Endothelial cell of umbilical vein (primary cell): ENCODE measurements at regions not wholly inside any gene's neighbourhood (a gene's known extent, or its start where the extent isn't known, plus 50 kb on each side); places are given as distances from the start of the nearest gene placed in this dataset.

ENCODE experiments used
- BruUV-seq: library from RNA; stranded (reverse); fragments of 400-500 nt; replicated peaks from 2 replicates; lab custom pipeline; 2021; lab: Mats Ljungman, UMichigan
- CTCF ChIA-PET: fragments of 300-600, 350-600 bp; sonication (Branson Sonifier 250); formaldehyde crosslinking; loops from one replicate; lab custom pipeline; 2021; ENCODE audit warnings: antibody characterized with exemption, inconsistent platforms; lab: Charles Lee
- POLR2A ChIA-PET: fragments of 300-600, 350-600 bp; sonication (Branson Sonifier 250); formaldehyde crosslinking; loops from one replicate; lab custom pipeline; 2021; ENCODE audit warnings: antibody characterized with exemption, inconsistent platforms; lab: Charles Lee
- DNase-seq: peaks from one replicate; pipeline ENCODE4 v3.0.0-alpha.2; 2011; ENCODE audit warnings: low read depth, low spot score
- FAIRE-seq: peaks from 2 replicates; lab custom pipeline; 2011; peaks lifted over from hg19 to GRCh38; lab: Jason Lieb, UNC
- H2AFZ ChIP-seq: 2 replicates; pipeline ENCODE4 v1.6.0; 2012; ENCODE audit warnings: low read depth, low read length, control low read depth, inconsistent platforms
- H3K27ac ChIP-seq: 2 replicates; pipeline ENCODE4 v1.5.1; 2011; ENCODE audit warnings: low read depth, mild to moderate bottlenecking, control low read depth, low read length, moderate library complexity; ENCODE audit not compliant: insufficient read depth
- H3K27me3 ChIP-seq, 2 experiments: 2 replicates each; pipeline versions ENCODE4 v1.6.0 to v1.6.1; 2011; ENCODE audit warnings: low read length in 2 of 2, mixed read lengths in 1 of 2; ENCODE audit not compliant: control insufficient read depth in 2 of 2, insufficient read depth in 2 of 2
- H3K36me3 ChIP-seq, 2 experiments: 2 replicates in 1 of 2; 3 replicates in 1 of 2; pipeline ENCODE4 v1.5.1; 2011; ENCODE audit warnings: low read length in 2 of 2, mild to moderate bottlenecking in 1 of 2, moderate library complexity in 1 of 2; ENCODE audit not compliant: control insufficient read depth in 2 of 2, insufficient read depth in 2 of 2; ENCODE audit errors: extremely low read depth in 1 of 2
- H3K4me1 ChIP-seq: 3 replicates; pipeline ENCODE4 v1.5.1; 2011; ENCODE audit warnings: mild to moderate bottlenecking, low read length; ENCODE audit not compliant: control insufficient read depth, insufficient read depth; ENCODE audit errors: extremely low read depth
- H3K4me2 ChIP-seq: 2 replicates; pipeline ENCODE4 v1.6.1; 2011; ENCODE audit warnings: low read length, control low read depth, mixed read lengths; ENCODE audit not compliant: insufficient read depth
- H3K4me3 ChIP-seq, 3 experiments: fragments of 200-600 bp in 1 of 3; sonication (generic), shearing (Covaris generic) in 1 of 3; replicated peaks in 1 of 3; 2 replicates each; pipeline ENCODE4 v1.5.1; 2011 to 2016; ENCODE audit warnings: control low read depth in 3 of 3, low read length in 3 of 3, mild to moderate bottlenecking in 2 of 3, inconsistent platforms in 1 of 3, low read depth in 1 of 3, moderate library complexity in 1 of 3; ENCODE audit not compliant: insufficient read depth in 1 of 3
- H3K79me2 ChIP-seq: 2 replicates; pipeline ENCODE4 v1.6.0; 2012; ENCODE audit warnings: low read length, inconsistent platforms; ENCODE audit not compliant: control insufficient read depth, insufficient read depth
- H3K9ac ChIP-seq: replicated peaks from 2 replicates; pipeline ENCODE3; 2011; ENCODE audit warnings: low read length, control low read depth; ENCODE audit not compliant: insufficient read depth; ENCODE audit errors: extremely low read depth
- H3K9me1 ChIP-seq: replicated peaks from 3 replicates; pipeline ENCODE4 v1.6.0; 2011; ENCODE audit warnings: mild to moderate bottlenecking, low read length; ENCODE audit not compliant: control insufficient read depth, insufficient read depth; ENCODE audit errors: extremely low read depth
- H3K9me3 ChIP-seq: replicated peaks from 2 replicates; pipeline ENCODE4 v1.5.1; 2012; ENCODE audit warnings: low read length, inconsistent platforms; ENCODE audit not compliant: control insufficient read depth, insufficient read depth
- H4K20me1 ChIP-seq: replicated peaks from 2 replicates; pipeline ENCODE3; 2011; ENCODE audit warnings: mild to moderate bottlenecking, low read length; ENCODE audit not compliant: control insufficient read depth, insufficient read depth; ENCODE audit errors: extremely low read depth
- EZH2 ChIP-seq: IDR thresholded peaks from 2 replicates; pipeline ENCODE4 v1.6.1; 2012; ENCODE audit warnings: borderline replicate concordance, low read depth, mild to moderate bottlenecking, moderate library complexity, low read length, inconsistent platforms; ENCODE audit not compliant: severe bottlenecking
- FOS ChIP-seq: IDR thresholded peaks from 2 replicates; pipeline ENCODE4 v1.6.1; 2011; ENCODE audit warnings: mild to moderate bottlenecking, low read length, moderate library complexity, borderline replicate concordance; ENCODE audit not compliant: insufficient read depth
- GATA2 ChIP-seq: IDR thresholded peaks from 2 replicates; pipeline ENCODE4 v1.7.0; 2011; ENCODE audit warnings: low read depth, mild to moderate bottlenecking, moderate library complexity, mixed read lengths, low read length; ENCODE audit not compliant: insufficient read length, insufficient read depth
- JUN ChIP-seq: IDR thresholded peaks from 2 replicates; pipeline ENCODE4 v1.6.1; 2011; ENCODE audit warnings: borderline replicate concordance, low read depth; ENCODE audit not compliant: insufficient read length, insufficient read depth
- MYC ChIP-seq: IDR thresholded peaks from one replicate; pipeline ENCODE4 v1.6.1; 2011; ENCODE audit warnings: mild to moderate bottlenecking, low read depth, low read length
- POLR2A ChIP-seq: IDR thresholded peaks from 2 replicates; pipeline ENCODE4 v1.6.1; 2012; ENCODE audit warnings: low read depth, mild to moderate bottlenecking, control low read depth, low read length
- POLR2AphosphoS5 ChIP-seq: IDR thresholded peaks from 2 replicates; pipeline ENCODE4 v1.6.1; 2012; ENCODE audit warnings: low read depth, mild to moderate bottlenecking, control low read depth, low read length, moderate library complexity; ENCODE audit not compliant: insufficient read depth
- dilution Hi-C: fragments of 300-500 bp; cut with MboI; formaldehyde crosslinking; loops from one replicate; pipeline ENCODE4 v1.15.0; 2019; ENCODE audit warnings: low sequenced_read_pairs; ENCODE audit not compliant: extremely low pct_ligation_motif_present
- intact Hi-C: fragments of 100-400 bp; cut with micrococcal nuclease; formaldehyde crosslinking; loops from one replicate; pipeline ENCODE4 v1.10.0; 2022
- TF ChIP-seq, protein P1 (sequence below), 2 donors: IDR thresholded peaks; 1 replicate in 1 of 2; 2 replicates in 1 of 2; pipeline ENCODE4 v1.5.1; 2011; ENCODE audit warnings: low read length in 2 of 2, mild to moderate bottlenecking in 2 of 2, moderate library complexity in 2 of 2, control low read depth in 1 of 2, inconsistent platforms in 1 of 2, low read depth in 1 of 2; ENCODE audit not compliant: insufficient read depth in 1 of 2; ENCODE audit errors: extremely low read depth in 1 of 2
- TF ChIP-seq, protein P2 (sequence below): IDR thresholded peaks from 2 replicates; pipeline ENCODE4 v1.6.1; 2011; ENCODE audit not compliant: insufficient read depth, insufficient read length

DNA sequence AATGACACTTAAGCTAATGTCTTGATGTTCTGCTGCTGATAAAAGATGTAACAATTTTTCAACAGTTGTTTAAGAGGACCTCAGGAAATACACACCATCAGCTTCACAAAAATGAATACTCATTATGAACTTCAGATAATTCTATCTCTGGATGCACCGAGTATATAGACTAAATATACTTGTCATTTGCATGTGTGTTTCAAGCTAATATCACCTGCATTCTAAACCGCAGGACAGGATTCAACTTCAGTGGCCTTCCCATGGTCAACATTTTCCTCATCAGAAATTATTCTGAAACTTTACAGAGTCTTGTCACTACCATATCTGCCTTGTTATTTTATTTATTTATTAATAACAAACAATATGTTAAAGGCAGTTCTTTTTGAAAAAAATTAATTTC is 717.0 kb upstream of the CCDC179 start:
- no peak for TF ChIP-seq FOS
- no peak for TF ChIP-seq POLR2A
- H3K9me1 ChIP-seq: no peaks in the 10 kb centered on the region
- H3K9me3 ChIP-seq: no peaks in the 10 kb centered on the region
- H3K4me1 ChIP-seq: no peaks in the 10 kb centered on the region
- dilution Hi-C loops (no loop called here), intact Hi-C loops (no loop called here)
- no peaks in the 10 kb centered on the region for H3K36me3 ChIP-seq
- no peak overlapping the region for H3K27ac ChIP-seq
- no peak overlapping the region for H3K9ac ChIP-seq
- no TSS peak for BruUV-seq
- FAIRE-seq (no peak), DNase-seq (no peak)
- H2AFZ ChIP-seq: no peak overlapping the region
- H3K79me2 ChIP-seq: no peaks in the 10 kb centered on the region
- CTCF ChIA-PET: interaction anchor here (1.8 kb wide), 1 partner anchor 8 kb away, joined by 4 read pairs; no protein-coding TSS in a partner anchor
- no peaks in the 10 kb centered on the region for H4K20me1 ChIP-seq
- POLR2A ChIA-PET: no interaction called here
- H3K27me3 ChIP-seq: no peaks in the 10 kb centered on the region
- no peak overlapping the region for H3K4me2 ChIP-seq
- H3K4me3 ChIP-seq: no peak overlapping the region

DNA sequence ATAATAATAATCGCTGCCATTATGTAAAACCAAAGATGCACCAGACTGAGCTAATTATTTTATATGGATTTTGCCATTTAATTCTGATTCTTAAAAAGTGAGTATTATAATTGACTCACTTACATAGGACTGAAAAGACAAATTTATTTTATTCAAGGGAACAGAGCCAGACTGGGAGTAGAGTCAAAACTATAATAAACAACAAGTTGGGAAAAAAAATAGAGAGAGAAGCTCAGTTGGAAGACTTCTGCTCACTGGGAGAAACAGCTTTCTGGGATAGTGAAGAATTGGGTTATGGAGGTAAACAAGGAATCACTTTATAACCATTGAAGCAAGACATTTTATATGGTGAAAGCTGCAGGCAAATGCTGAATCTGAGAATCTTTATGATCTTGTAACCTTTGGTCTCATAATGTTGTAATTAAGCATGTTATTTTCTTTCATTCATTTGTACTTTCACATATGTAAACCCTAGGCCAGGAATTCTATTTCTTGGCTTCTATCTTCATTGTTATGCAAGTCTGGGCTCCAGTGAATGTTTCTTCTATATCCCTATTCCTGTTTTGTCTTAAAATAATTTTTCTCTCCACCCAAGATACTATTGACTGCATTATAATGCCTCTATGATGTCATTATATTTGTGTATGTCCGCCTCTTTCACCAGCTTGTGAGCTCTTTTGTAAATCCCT is 725.3 kb upstream of the CCDC179 start:
- Histone ChIP-seq H3K9ac (no peak overlapping the region), H3K4me3 (no peak overlapping the region), H3K4me2 (no peak overlapping the region), H4K20me1 (no peaks in the 10 kb centered on the region), H3K9me3 (no peaks in the 10 kb centered on the region), H3K36me3 (no peaks in the 10 kb centered on the region), H2AFZ (no peak overlapping the region), H3K27ac (no peak overlapping the region), H3K79me2 (no peaks in the 10 kb centered on the region), H3K4me1 (no peaks in the 10 kb centered on the region), H3K9me1 (no peaks in the 10 kb centered on the region), H3K27me3 (no peaks in the 10 kb centered on the region)
- CTCF ChIA-PET: interaction anchor here (0.7 to 0.9 kb wide), 3 partner anchors 9 to 76 kb away, joined by 3 to 4 read pairs (median 3); no protein-coding TSS in a partner anchor
- POLR2A ChIA-PET: no interaction called here
- dilution Hi-C loops: no loop called here
- TF ChIP-seq POLR2AphosphoS5 (no peak), MYC (no peak), JUN (no peak), GATA2 (no peak), FOS (no peak), POLR2A (no peak), EZH2 (no peak)
- TF ChIP-seq, protein P1, sequence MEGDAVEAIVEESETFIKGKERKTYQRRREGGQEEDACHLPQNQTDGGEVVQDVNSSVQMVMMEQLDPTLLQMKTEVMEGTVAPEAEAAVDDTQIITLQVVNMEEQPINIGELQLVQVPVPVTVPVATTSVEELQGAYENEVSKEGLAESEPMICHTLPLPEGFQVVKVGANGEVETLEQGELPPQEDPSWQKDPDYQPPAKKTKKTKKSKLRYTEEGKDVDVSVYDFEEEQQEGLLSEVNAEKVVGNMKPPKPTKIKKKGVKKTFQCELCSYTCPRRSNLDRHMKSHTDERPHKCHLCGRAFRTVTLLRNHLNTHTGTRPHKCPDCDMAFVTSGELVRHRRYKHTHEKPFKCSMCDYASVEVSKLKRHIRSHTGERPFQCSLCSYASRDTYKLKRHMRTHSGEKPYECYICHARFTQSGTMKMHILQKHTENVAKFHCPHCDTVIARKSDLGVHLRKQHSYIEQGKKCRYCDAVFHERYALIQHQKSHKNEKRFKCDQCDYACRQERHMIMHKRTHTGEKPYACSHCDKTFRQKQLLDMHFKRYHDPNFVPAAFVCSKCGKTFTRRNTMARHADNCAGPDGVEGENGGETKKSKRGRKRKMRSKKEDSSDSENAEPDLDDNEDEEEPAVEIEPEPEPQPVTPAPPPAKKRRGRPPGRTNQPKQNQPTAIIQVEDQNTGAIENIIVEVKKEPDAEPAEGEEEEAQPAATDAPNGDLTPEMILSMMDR (IDR thresholded peaks at IDR 0.05; ENCODE audit: extremely low read depth in 1 of 2, insufficient read depth in 1 of 2, low read depth in 1 of 2, low read length in 2 of 2): no peak
- TF ChIP-seq, protein P2, sequence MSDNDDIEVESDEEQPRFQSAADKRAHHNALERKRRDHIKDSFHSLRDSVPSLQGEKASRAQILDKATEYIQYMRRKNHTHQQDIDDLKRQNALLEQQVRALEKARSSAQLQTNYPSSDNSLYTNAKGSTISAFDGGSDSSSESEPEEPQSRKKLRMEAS: no peak
- DNase-seq (no peak), FAIRE-seq (no peak)
- intact Hi-C loops: no loop called here
- no TSS peak for BruUV-seq
